Epithelial cell of esophagus (primary cell): ENCODE measurements at regions not wholly inside any gene's neighbourhood (a gene's known extent, or its start where the extent isn't known, plus 50 kb on each side); places are given as distances from the start of the nearest gene placed in this dataset.

ENCODE experiments used
- DNase-seq: peaks from one replicate; pipeline ENCODE4 v3.0.0; 2010; ENCODE audit warnings: low read depth
- H3K4me3 ChIP-seq: 2 replicates; pipeline ENCODE4 v1.5.1; 2011; ENCODE audit warnings: mild to moderate bottlenecking, low read length, control low read depth
- TF ChIP-seq, protein P1 (sequence below): IDR thresholded peaks from 2 replicates; pipeline ENCODE4 v1.5.1; 2011; ENCODE audit warnings: low read depth, mild to moderate bottlenecking, low read length, control low read depth, inconsistent platforms; ENCODE audit not compliant: insufficient read depth; ENCODE audit errors: missing control alignments

DNA sequence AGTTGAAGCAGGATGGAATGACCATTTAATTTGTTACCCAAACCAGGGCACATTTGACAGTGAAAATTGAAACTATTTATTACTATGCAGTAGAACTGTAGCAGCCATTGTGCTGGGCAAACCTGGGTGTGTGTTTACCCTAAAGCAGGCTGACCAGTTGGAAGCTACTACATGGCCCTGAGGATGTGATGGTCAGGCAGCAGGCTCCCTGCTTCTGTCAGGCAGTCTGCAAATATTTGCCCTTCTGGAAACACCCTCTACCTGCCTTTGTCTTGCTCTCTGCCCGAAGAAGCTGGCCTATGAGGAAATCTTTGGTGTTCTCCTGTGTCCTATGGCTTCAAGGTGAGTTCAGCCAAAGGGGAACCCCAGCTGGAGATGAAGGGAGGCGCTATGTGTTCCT, 600.1 kb upstream of the KIRREL3 start:
- DNase-seq = no peak
- H3K4me3 ChIP-seq = no peak overlapping the region
- TF ChIP-seq, protein P1, sequence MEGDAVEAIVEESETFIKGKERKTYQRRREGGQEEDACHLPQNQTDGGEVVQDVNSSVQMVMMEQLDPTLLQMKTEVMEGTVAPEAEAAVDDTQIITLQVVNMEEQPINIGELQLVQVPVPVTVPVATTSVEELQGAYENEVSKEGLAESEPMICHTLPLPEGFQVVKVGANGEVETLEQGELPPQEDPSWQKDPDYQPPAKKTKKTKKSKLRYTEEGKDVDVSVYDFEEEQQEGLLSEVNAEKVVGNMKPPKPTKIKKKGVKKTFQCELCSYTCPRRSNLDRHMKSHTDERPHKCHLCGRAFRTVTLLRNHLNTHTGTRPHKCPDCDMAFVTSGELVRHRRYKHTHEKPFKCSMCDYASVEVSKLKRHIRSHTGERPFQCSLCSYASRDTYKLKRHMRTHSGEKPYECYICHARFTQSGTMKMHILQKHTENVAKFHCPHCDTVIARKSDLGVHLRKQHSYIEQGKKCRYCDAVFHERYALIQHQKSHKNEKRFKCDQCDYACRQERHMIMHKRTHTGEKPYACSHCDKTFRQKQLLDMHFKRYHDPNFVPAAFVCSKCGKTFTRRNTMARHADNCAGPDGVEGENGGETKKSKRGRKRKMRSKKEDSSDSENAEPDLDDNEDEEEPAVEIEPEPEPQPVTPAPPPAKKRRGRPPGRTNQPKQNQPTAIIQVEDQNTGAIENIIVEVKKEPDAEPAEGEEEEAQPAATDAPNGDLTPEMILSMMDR = no peak

DNA sequence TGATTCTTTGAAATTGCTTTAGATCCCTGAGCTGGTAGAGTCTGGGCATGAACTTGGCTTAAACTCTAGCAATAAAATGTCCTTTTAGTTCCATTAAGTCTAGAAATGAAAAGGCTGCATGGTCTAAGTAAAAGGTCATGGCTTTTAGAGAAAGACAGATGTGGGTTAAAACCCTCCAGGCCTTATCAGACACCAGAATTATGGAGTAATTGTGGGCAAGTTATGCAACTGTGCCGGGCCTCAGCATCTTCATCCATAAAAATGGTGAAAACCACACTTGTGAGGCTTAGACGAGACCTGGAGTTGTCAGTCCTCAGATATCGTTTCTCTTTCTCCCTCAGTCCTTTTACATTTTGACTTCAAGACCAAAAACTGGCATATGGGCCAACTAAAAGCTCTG, 597.9 kb upstream of the KIRREL3 start:
- TF ChIP-seq, protein P1 = no peak
- no peak for DNase-seq

DNA sequence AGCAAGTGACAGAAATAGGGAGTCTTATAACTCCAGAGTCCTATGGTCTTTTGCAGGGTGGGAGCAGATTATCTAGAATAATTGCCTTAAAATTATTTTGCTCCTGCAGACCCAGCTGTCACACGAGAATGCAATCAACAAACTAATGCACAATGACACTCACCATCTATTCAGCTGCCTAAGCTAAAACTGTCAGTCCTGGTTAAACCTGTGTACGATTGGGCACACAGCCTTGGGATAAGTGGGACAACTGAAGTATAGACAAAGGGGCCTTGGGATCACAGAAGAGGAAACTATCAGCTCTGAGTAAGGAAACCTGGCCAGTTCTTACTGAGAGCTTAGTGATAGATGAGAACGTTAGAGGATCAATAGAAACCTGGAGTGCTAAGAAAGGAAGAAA, 595.9 kb upstream of the KIRREL3 start:
- TF ChIP-seq, protein P1 = no peak
- no peak for DNase-seq
- H3K4me3 ChIP-seq = no peak overlapping the region

More for the DNA sequence above, 597.9 kb upstream of the KIRREL3 start:
- H3K4me3 ChIP-seq = no peak overlapping the region

DNA sequence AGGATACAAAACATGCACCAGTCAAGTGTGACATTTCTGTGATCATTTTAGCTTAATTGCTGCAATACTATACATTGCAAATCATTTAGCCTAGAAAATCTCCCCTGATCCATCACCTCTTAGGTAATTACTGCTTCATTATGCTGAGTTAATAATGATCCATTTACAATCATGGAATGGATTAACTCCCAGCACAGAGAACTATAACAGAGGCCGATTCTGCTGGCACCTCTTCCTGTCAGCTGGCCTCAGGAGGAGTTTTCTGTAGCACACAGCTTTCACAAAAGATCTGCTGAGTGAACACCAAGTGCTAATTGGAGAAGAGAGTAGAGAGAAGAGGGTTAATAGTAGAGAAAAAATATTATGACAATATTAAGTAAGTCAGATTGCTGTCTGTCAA, 591.8 kb upstream of the KIRREL3 start:
- DNase-seq = no peak
- no peak overlapping the region for H3K4me3 ChIP-seq
- TF ChIP-seq, protein P1 = no peak

DNA sequence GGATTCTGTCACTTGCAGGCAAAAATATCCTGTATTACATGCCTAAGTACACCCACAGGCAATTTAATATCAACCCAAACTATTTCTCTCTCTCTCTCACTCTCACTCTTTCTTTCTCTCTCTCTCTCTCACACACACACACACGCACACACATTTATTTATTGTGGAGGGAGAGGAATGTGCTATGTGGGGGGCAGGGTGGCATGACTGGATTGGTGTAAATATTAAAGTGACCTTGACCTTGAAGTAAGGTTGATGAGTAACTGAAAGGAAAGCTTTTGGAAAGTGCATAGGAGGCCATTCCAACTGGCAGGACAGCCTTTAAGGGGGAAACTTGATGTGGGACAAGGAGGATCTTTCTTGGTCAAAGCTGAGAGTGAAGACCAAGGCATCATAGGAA, 589.7 kb upstream of the KIRREL3 start:
- H3K4me3 ChIP-seq = no peak overlapping the region
- TF ChIP-seq, protein P1 = no peak
- DNase-seq = no peak

DNA sequence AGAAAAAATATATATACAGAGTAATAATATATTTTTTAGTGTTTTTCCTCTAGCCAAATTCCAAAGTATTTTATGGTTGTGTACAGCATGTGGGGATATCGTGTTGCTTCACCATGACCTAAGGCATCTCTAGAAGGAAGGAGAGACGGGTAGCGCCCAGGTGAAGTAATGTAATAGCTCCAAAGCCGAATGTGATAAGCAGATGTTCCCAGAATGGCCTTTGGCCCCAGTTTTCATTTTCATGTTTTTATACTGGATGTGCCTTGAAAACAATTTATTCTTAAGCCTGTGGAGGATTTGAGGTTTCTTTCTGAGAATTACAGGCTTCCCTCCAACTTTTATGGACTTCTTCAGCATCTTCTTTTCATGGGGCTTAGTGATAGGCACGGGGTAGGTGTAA, 587.9 kb upstream of the KIRREL3 start:
- H3K4me3 ChIP-seq = no peak overlapping the region
- TF ChIP-seq, protein P1 = no peak
- no peak for DNase-seq

DNA sequence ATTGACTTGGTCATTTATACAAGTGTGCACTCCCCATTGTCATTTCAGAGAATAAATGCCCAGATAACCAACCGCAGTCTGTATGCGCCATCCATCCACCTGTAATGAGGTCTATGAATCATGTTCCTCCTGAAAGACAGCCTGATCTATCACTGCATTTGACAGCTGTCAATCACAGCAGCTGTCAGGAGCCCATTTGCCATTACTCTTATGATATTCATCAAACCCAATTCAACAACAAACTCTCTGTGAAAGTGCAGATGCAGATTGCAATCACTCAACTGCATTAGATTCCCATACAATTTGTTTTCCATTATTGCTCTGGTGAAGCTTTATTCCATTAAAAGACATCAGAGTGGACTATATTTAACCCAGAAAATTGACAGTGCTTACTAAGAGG, 586.9 kb upstream of the KIRREL3 start:
- TF ChIP-seq, protein P1 = no peak
- no peak overlapping the region for H3K4me3 ChIP-seq
- no peak for DNase-seq
